ENCODE measurements at regions not wholly inside any gene's neighbourhood (a gene's known extent, or its start where the extent isn't known, plus 50 kb on each side); places are given as distances from the start of the nearest gene placed in this dataset.

- no peak for TF ChIP-seq GTF2B (IDR thresholded peaks at IDR 0.05; ENCODE audit: extremely low read depth, insufficient read length)
- no peak for TF ChIP-seq NR2C2 (CRISPR knock-in tag; IDR thresholded peaks at IDR 0.05)
- no peak for TF ChIP-seq NR2C2 (tag; IDR thresholded peaks at IDR 0.05)
- TF ChIP-seq DACH1 (IDR thresholded peaks at IDR 0.05; ENCODE audit: partially characterized antibody) = peak; percentile 35
- no peak for TF ChIP-seq EWSR1 (IDR thresholded peaks at IDR 0.05; ENCODE audit: borderline replicate concordance, low read depth, partially characterized antibody)
- no peak for TF ChIP-seq ATF2 (CRISPR knock-in tag; IDR thresholded peaks at IDR 0.05)
- peak; percentile 100 for TF ChIP-seq TAL1 (IDR thresholded peaks at IDR 0.05)
- TF ChIP-seq BDP1 (IDR thresholded peaks at IDR 0.05; ENCODE audit: insufficient read depth, insufficient read length) = no peak
- TF ChIP-seq CCAR2 (IDR thresholded peaks at IDR 0.05; ENCODE audit: low read depth, low read length) = no peak
- TF ChIP-seq PPARD (CRISPR knock-in tag; IDR thresholded peaks at IDR 0.05) = no peak
- peak; percentile 46; the same call in 1 of the 2 replicates for TF ChIP-seq L3MBTL2 (IDR thresholded peaks at IDR 0.05)
- TF ChIP-seq HMG20A (CRISPR knock-in tag; conservative IDR thresholded peaks at IDR 0.05) = no peak
- TF ChIP-seq MITF (IDR thresholded peaks at IDR 0.05) = peak; percentile 85; the same call in 1 of the 2 replicates
- no peak; the same call in 1 of the 2 replicates for TF ChIP-seq DEAF1 (CRISPR knock-in tag; IDR thresholded peaks at IDR 0.05)
- TF ChIP-seq CC2D1A (IDR thresholded peaks at IDR 0.05) = peak; percentile 99
- TF ChIP-seq ETV6 (IDR thresholded peaks at IDR 0.05; ENCODE audit: borderline replicate concordance in 1 of 2, low read depth in 2 of 2, low read length in 1 of 2) = peak in 1 of 2 experiments; percentile 81; a peak in 2 of 4 replicates
- no peak for TF ChIP-seq ETV6 (CRISPR knock-in tag; IDR thresholded peaks at IDR 0.05; ENCODE audit: borderline replicate concordance)
- peak; percentile 26; the same call in 1 of the 2 replicates for TF ChIP-seq CLOCK (CRISPR knock-in tag; IDR thresholded peaks at IDR 0.05; ENCODE audit: borderline replicate concordance)
- TF ChIP-seq NRF1 (conservative IDR thresholded peaks at IDR 0.05 in 1 of 2, IDR thresholded peaks at IDR 0.05 in 1 of 2) = no peak; a peak in 1 of 4 replicates
- TF ChIP-seq BRD4 (IDR thresholded peaks at IDR 0.05) = no peak
- TF ChIP-seq ETS2 (tag; IDR thresholded peaks at IDR 0.05; ENCODE audit: borderline replicate concordance, poor library complexity, severe bottlenecking) = no peak
These were observed 362.6 kb downstream of the QKI start (continued) for GRCh38 chr6:163776906-163777686.

Data from K562 (cell line).